HCT116 (cell line): ENCODE measurements at regions not wholly inside any gene's neighbourhood (a gene's known extent, or its start where the extent isn't known, plus 50 kb on each side); places are given as distances from the start of the nearest gene placed in this dataset.

Experiments used
- ATAC-seq: fragments of 200-7000 bp; cut with Tn5 transposase; 2 replicates; pipeline ENCODE4 v1.9.1; 2020; ENCODE audit warnings: mild to moderate bottlenecking, moderate library complexity
- BruUV-seq: library from RNA; stranded (reverse); fragments of 400-500 nt; replicated peaks from 2 replicates; lab custom pipeline; 2021; lab: Mats Ljungman, UMichigan
- CTCF ChIA-PET: fragments of 300-600 bp; sonication (Branson Sonifier 250); formaldehyde crosslinking; loops from one replicate; lab custom pipeline; 2021; ENCODE audit warnings: antibody characterized with exemption; lab: Charles Lee
- POLR2A ChIA-PET: fragments of 300-600, 350-600 bp; sonication (Branson Sonifier 250); formaldehyde crosslinking; loops from one replicate; lab custom pipeline; 2021; ENCODE audit warnings: antibody characterized with exemption; lab: Charles Lee
- RAD21 ChIA-PET, 2 experiments: fragments of 300-600 bp; sonication (Branson Sonifier 250); formaldehyde crosslinking; loops; one replicate each; lab custom pipeline; 2023; ENCODE audit warnings: low total read pairs in 2 of 2; ENCODE audit not compliant: uncharacterized antibody in 2 of 2, unreplicated experiment in 2 of 2, low non-redundant PET in 1 of 2; lab: Charles Lee
- DNase-seq: peaks from one replicate; pipeline ENCODE4 v3.0.0-alpha.2; 2010; ENCODE audit warnings: low read depth, low spot score
- H2AFZ ChIP-seq: fragments of 200-600 bp; shearing (Covaris generic), sonication (generic); 2 replicates; pipeline ENCODE4 v1.6.1; 2017; ENCODE audit warnings: low read depth, mixed run types, mixed read lengths, antibody characterized with exemption, low read length; ENCODE audit not compliant: poor library complexity, severe bottlenecking
- H3K27ac ChIP-seq: 2 replicates; pipeline ENCODE4 v1.5.1; 2012; ENCODE audit warnings: low read depth, low read length
- H3K27me3 ChIP-seq: fragments of 200-600 bp; sonication (generic); 2 replicates; pipeline ENCODE4 v1.6.1; 2016; ENCODE audit warnings: mixed run types, low read length, mixed read lengths; ENCODE audit not compliant: insufficient read depth
- H3K36me3 ChIP-seq, 2 experiments: fragments of 200-500 bp in 1 of 2; fragments of 200-600 bp in 1 of 2; sonication (Bioruptor generic) in 1 of 2; sonication (generic) in 1 of 2; 2 replicates each; pipeline versions ENCODE4 v1.5.1 to v1.6.1; 2014 to 2016; ENCODE audit warnings: low read length in 2 of 2, inconsistent platforms in 1 of 2, mixed read lengths in 1 of 2, mixed run types in 1 of 2; ENCODE audit not compliant: insufficient read depth in 2 of 2, control insufficient read depth in 1 of 2
- H3K4me1 ChIP-seq, 2 experiments: fragments of 200-600 bp in 1 of 2; sonication (generic) in 1 of 2; 2 replicates each; pipeline versions ENCODE4 v1.5.1 to v1.6.1; 2012 to 2017; ENCODE audit warnings: low read length in 2 of 2, inconsistent platforms in 1 of 2, mild to moderate bottlenecking in 1 of 2, mixed read lengths in 1 of 2, mixed run types in 1 of 2, moderate library complexity in 1 of 2; ENCODE audit not compliant: insufficient read depth in 2 of 2, control insufficient read depth in 1 of 2
- H3K4me2 ChIP-seq: fragments of 200-600 bp; sonication (generic); 2 replicates; pipeline ENCODE4 v1.6.1; 2017; ENCODE audit warnings: mixed run types, low read length, mixed read lengths
- H3K4me3 ChIP-seq, 2 experiments: fragments of 200-600 bp in 1 of 2; sonication (generic) in 1 of 2; replicated peaks in 1 of 2; 2 replicates each; pipeline ENCODE4 v1.5.1; 2011 to 2016; ENCODE audit warnings: low read length in 2 of 2, control low read depth in 1 of 2, low read depth in 1 of 2, mild to moderate bottlenecking in 1 of 2, mixed read lengths in 1 of 2, mixed run types in 1 of 2
- H3K79me2 ChIP-seq: fragments of 200-600 bp; sonication (generic); 2 replicates; pipeline ENCODE4 v1.6.1; 2017; ENCODE audit warnings: mild to moderate bottlenecking, mixed run types, low read length, moderate library complexity, mixed read lengths; ENCODE audit not compliant: insufficient read depth
- H3K9ac ChIP-seq: fragments of 200-600 bp; sonication (generic); 2 replicates; pipeline ENCODE4 v1.6.1; 2016; ENCODE audit warnings: low read length, mixed read lengths
- H3K9me2 ChIP-seq: fragments of 200-600 bp; sonication (generic), shearing (Covaris generic); 2 replicates; pipeline ENCODE4 v1.6.1; 2017; ENCODE audit warnings: mixed run types, mild to moderate bottlenecking, moderate library complexity; ENCODE audit not compliant: insufficient read depth
- H3K9me3 ChIP-seq, 2 experiments: fragments of 200-500 bp in 1 of 2; fragments of 200-600 bp in 1 of 2; sonication (Bioruptor generic) in 1 of 2; sonication (generic) in 1 of 2; 2 replicates each; pipeline ENCODE4 v1.6.1; 2014 to 2017; ENCODE audit warnings: low read length in 2 of 2, mixed read lengths in 2 of 2, inconsistent platforms in 1 of 2, low read depth in 1 of 2, mild to moderate bottlenecking in 1 of 2, mixed run types in 1 of 2, moderate library complexity in 1 of 2; ENCODE audit not compliant: control insufficient read depth in 1 of 2, insufficient read depth in 1 of 2
- H4K20me1 ChIP-seq: fragments of 200-600 bp; sonication (generic), shearing (Covaris generic); 2 replicates; pipeline ENCODE4 v1.6.1; 2017; ENCODE audit warnings: mixed run types, mild to moderate bottlenecking, moderate library complexity; ENCODE audit not compliant: insufficient read depth
- CBX3 ChIP-seq: IDR thresholded peaks from 2 replicates; pipeline ENCODE4 v1.6.1; 2012; ENCODE audit warnings: low read depth
- EGR1 ChIP-seq: IDR thresholded peaks from 2 replicates; pipeline ENCODE4 v1.6.1; 2012; ENCODE audit warnings: low read depth
- ELF1 ChIP-seq: IDR thresholded peaks from 2 replicates; pipeline ENCODE4 v1.6.1; 2012; ENCODE audit warnings: low read depth, borderline replicate concordance
- EZH2 ChIP-seq: fragments of 200-600 bp; sonication (generic); IDR thresholded peaks from 2 replicates; pipeline ENCODE4 v1.6.1; 2017; ENCODE audit warnings: antibody characterized with exemption, mixed run types
- EZH2phosphoT487 ChIP-seq: fragments of 200-600 bp; IDR thresholded peaks from 2 replicates; pipeline ENCODE4 v1.6.1; 2018; ENCODE audit warnings: antibody characterized with exemption, borderline replicate concordance
- FOSL1 ChIP-seq: IDR thresholded peaks from 2 replicates; pipeline ENCODE4 v1.6.1; 2012; ENCODE audit warnings: low read depth
- JUND ChIP-seq: IDR thresholded peaks from 2 replicates; pipeline ENCODE4 v1.6.1; 2012
- POLR2A ChIP-seq: IDR thresholded peaks from 2 replicates; pipeline ENCODE4 v1.7.0; 2011; ENCODE audit warnings: borderline replicate concordance; ENCODE audit not compliant: insufficient read depth, insufficient read length; ENCODE audit errors: extremely low read depth
- POLR2AphosphoS5 ChIP-seq: IDR thresholded peaks from 2 replicates; pipeline ENCODE4 v1.6.1; 2011; ENCODE audit warnings: mild to moderate bottlenecking, low read depth, low read length, moderate library complexity
- RAD21 ChIP-seq: IDR thresholded peaks from 2 replicates; pipeline ENCODE4 v1.6.1; 2012; ENCODE audit warnings: low read depth, mild to moderate bottlenecking
- REST ChIP-seq: IDR thresholded peaks from 2 replicates; pipeline ENCODE4 v1.6.1; 2012; ENCODE audit warnings: low read depth
- SIN3A ChIP-seq: IDR thresholded peaks from 2 replicates; pipeline ENCODE4 v1.6.1; 2012; ENCODE audit warnings: low read depth
- SRF ChIP-seq: IDR thresholded peaks from 2 replicates; pipeline ENCODE4 v1.6.1; 2012; ENCODE audit warnings: low read depth
- TCF7L2 ChIP-seq: IDR thresholded peaks from 2 replicates; pipeline ENCODE4 v1.7.0; 2011; ENCODE audit warnings: borderline replicate concordance, inconsistent platforms; ENCODE audit not compliant: insufficient read depth, insufficient read length; ENCODE audit errors: extremely low read depth
- YY1 ChIP-seq: IDR thresholded peaks from 2 replicates; pipeline ENCODE4 v1.6.1; 2011; ENCODE audit warnings: low read length, low read depth, moderate library complexity, mild to moderate bottlenecking; ENCODE audit not compliant: insufficient replicate concordance; ENCODE audit errors: extremely low read depth
- ZBTB33 ChIP-seq: IDR thresholded peaks from 2 replicates; pipeline ENCODE4 v1.6.1; 2011; ENCODE audit warnings: mild to moderate bottlenecking, low read length, moderate library complexity; ENCODE audit not compliant: insufficient replicate concordance; ENCODE audit errors: extremely low read depth
- ZNF274 ChIP-seq: fragments of 200-500 bp; sonication (Bioruptor generic); IDR thresholded peaks from 2 replicates; pipeline ENCODE4 v1.6.1; 2014; ENCODE audit warnings: mild to moderate bottlenecking, low read depth, low read length, inconsistent platforms
- intact Hi-C: fragments of 100-400 bp; cut with micrococcal nuclease; formaldehyde crosslinking; loops from 2 replicates; pipeline ENCODE4 v1.10.0; 2022
- TF ChIP-seq, protein P1 (sequence below): IDR thresholded peaks from 2 replicates; pipeline ENCODE4 v1.6.1; 2012

DNA sequence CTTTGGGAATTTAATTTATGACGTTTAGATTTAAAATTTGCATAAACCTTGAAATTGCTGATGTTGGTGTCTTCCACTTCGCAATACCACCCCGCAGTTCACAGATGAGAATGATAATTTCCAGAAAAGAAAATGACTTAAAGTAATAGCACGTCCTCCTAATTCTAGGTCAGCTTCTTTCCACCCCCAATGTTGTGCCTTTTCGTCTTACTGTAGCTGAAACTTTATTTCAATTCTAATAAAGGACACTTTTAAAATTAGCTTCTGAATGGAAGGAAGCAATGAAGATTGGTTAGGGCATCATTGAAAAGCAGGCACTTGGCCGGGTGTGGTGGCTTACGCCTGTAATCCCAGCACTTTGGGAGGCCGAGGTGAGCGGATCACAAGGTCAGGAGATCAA lies 107.4 kb downstream of the MYCN start:
- BruUV-seq, result no TSS peak
- CTCF ChIA-PET, result no interaction called here
- POLR2A ChIA-PET, result no interaction called here

DNA sequence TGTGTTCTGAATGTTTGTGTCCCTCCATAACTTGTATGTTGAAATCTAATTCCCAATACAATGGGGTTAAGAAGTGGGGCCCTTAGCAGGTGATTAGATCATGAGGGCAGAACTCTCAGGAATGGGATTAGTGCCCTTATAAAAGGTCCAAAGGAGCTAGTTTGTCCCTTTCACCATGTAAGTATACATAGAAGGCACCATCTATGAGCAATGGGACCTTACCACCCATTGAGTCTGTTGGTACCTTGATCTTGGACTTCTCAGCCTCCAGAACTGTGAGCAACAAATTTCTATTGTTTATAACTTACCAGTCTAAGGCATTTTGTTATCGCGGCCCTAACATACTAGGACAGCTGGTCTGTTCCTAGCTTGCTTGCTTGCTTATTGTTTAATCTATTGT lies 106.3 kb downstream of the MYCN start:
- DNase-seq (no peak), ATAC-seq (no peak)
- H4K20me1 ChIP-seq, result no peaks in the 10 kb centered on the region
- H3K27ac ChIP-seq, result no peak overlapping the region
- no peak overlapping the region for H2AFZ ChIP-seq
- H3K79me2 ChIP-seq, result no peaks in the 10 kb centered on the region
- ChIA-PET CTCF (no interaction called here), RAD21 (no interaction called here), POLR2A (no interaction called here)
- H3K4me2 ChIP-seq, result no peak overlapping the region
- no peak overlapping the region for H3K9ac ChIP-seq
- intact Hi-C loops, result no loop called here
- no peaks in the 10 kb centered on the region for H3K4me1 ChIP-seq
- H3K27me3 ChIP-seq, result peaks cover 16% of the 10 kb centered on the region; the same call in 1 of the 2 replicates
- no peak overlapping the region for H3K4me3 ChIP-seq
- no peaks in the 10 kb centered on the region for H3K9me3 ChIP-seq
- BruUV-seq, result no TSS peak
- H3K9me2 ChIP-seq, result no peaks in the 10 kb centered on the region
- H3K36me3 ChIP-seq, result no peaks in the 10 kb centered on the region
- TF ChIP-seq YY1, result no peak
- TF ChIP-seq REST, result no peak
- no peak for TF ChIP-seq POLR2A
- TF ChIP-seq JUND, result no peak
- TF ChIP-seq EZH2phosphoT487, result no peak
- no peak for TF ChIP-seq POLR2AphosphoS5
- TF ChIP-seq, protein P1, sequence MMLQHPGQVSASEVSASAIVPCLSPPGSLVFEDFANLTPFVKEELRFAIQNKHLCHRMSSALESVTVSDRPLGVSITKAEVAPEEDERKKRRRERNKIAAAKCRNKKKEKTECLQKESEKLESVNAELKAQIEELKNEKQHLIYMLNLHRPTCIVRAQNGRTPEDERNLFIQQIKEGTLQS, result no peak
- TF ChIP-seq FOSL1, result no peak
- no peak for TF ChIP-seq ELF1
- no peak for TF ChIP-seq EZH2
- TF ChIP-seq ZBTB33, result no peak
- TF ChIP-seq EGR1, result no peak
- no peak for TF ChIP-seq SRF

More for the DNA sequence above, 107.4 kb downstream of the MYCN start:
- H3K9me2 ChIP-seq, result no peaks in the 10 kb centered on the region
- H2AFZ ChIP-seq, result no peak overlapping the region
- TF ChIP-seq SIN3A (no peak), POLR2A (no peak), CBX3 (no peak), FOSL1 (no peak), ZNF274 (no peak), RAD21 (no peak), TCF7L2 (no peak)
- ATAC-seq (no peak), DNase-seq (no peak)
- intact Hi-C loops, result no loop called here
- H3K79me2 ChIP-seq, result no peaks in the 10 kb centered on the region
- no peaks in the 10 kb centered on the region for H3K36me3 ChIP-seq
- no peak overlapping the region for H3K4me3 ChIP-seq
- H3K9ac ChIP-seq, result no peak overlapping the region
- H3K27ac ChIP-seq, result no peak overlapping the region
- no peaks in the 10 kb centered on the region for H3K9me3 ChIP-seq
- H4K20me1 ChIP-seq, result no peaks in the 10 kb centered on the region
- H3K4me1 ChIP-seq, result no peaks in the 10 kb centered on the region
- RAD21 ChIA-PET, result no interaction called here
- no peak overlapping the region for H3K4me2 ChIP-seq
- H3K27me3 ChIP-seq, result 0 out of 2 replicates have a peak, but pooled peaks cover 11% of the 10 kb centered on the region
